HG02642 (cell line): ENCODE measurements at regions not wholly inside any gene's neighbourhood (a gene's known extent, or its start where the extent isn't known, plus 50 kb on each side); places are given as distances from the start of the nearest gene placed in this dataset.

ENCODE experiments used
- ATAC-seq: cut with Tn5 transposase; IDR thresholded peaks from one replicate; pipeline ENCODE4 v1.9.1; 2021; ENCODE audit warnings: mild to moderate bottlenecking; ENCODE audit not compliant: unreplicated experiment, poor library complexity

- ATAC-seq: no peak
These were observed 235.4 kb upstream of the HABP2 start for GRCh38 chr10:113317489-113317888.

GRCh38 chr10:113319479-113319878, 233.4 kb upstream of the HABP2 start:
- no peak for ATAC-seq

GRCh38 chr10:113320211-113320610, 232.6 kb upstream of the HABP2 start:
- ATAC-seq: no peak

- ATAC-seq: no peak
These were observed 231.9 kb upstream of the HABP2 start for GRCh38 chr10:113320987-113321386.

- ATAC-seq: no peak
These were observed 230.0 kb upstream of the HABP2 start for GRCh38 chr10:113322843-113323242.

GRCh38 chr10:113323985-113324384, 228.9 kb upstream of the HABP2 start:
- ATAC-seq: no peak

GRCh38 chr10:113326160-113327111, 226.4 kb upstream of the HABP2 start:
- peak; percentile 91 for ATAC-seq

GRCh38 chr10:113329121-113329596, 223.7 kb upstream of the HABP2 start:
- no peak for ATAC-seq

GRCh38 chr10:113331961-113332360, 220.9 kb upstream of the HABP2 start:
- no peak for ATAC-seq

- no peak for ATAC-seq
These were observed 219.5 kb upstream of the HABP2 start for GRCh38 chr10:113333313-113333712.

GRCh38 chr10:113335592-113335991, 217.3 kb upstream of the HABP2 start:
- ATAC-seq: no peak

GRCh38 chr10:113336549-113337130, 216.2 kb upstream of the HABP2 start:
- no peak for ATAC-seq

GRCh38 chr10:113337142-113337541, 215.7 kb upstream of the HABP2 start:
- ATAC-seq: no peak

GRCh38 chr10:113339121-113339520, 213.7 kb upstream of the HABP2 start:
- no peak for ATAC-seq

- ATAC-seq: no peak
These were observed 212.6 kb upstream of the HABP2 start for GRCh38 chr10:113340282-113340681.

- ATAC-seq: no peak
These were observed 211.7 kb upstream of the HABP2 start for GRCh38 chr10:113341138-113341537.

GRCh38 chr10:113345826-113346624, 206.8 kb upstream of the HABP2 start:
- ATAC-seq: no peak

- no peak for ATAC-seq
These were observed 205.3 kb upstream of the HABP2 start for GRCh38 chr10:113347508-113347907.

GRCh38 chr10:113348694-113349093, 204.2 kb upstream of the HABP2 start:
- no peak for ATAC-seq

- ATAC-seq: no peak
These were observed 202.4 kb upstream of the HABP2 start for GRCh38 chr10:113350311-113351040.
